Smooth muscle cell (in vitro differentiated cells): ENCODE measurements at regions not wholly inside any gene's neighbourhood (a gene's known extent, or its start where the extent isn't known, plus 50 kb on each side); places are given as distances from the start of the nearest gene placed in this dataset.

Source experiments
- DNase-seq: peaks from one replicate; lab custom pipeline; 2025; ENCODE audit not compliant: unreplicated experiment; lab: John Stamatoyannopoulos, UW
- H2AFZ ChIP-seq: fragments of 200-600 bp; sonication (generic); 2 replicates; pipeline ENCODE4 v1.6.0; 2016; ENCODE audit warnings: antibody characterized with exemption, low read depth, mild to moderate bottlenecking
- H3F3A ChIP-seq: fragments of 200-600 bp; sonication (generic); 2 replicates; pipeline ENCODE4 v1.6.0; 2017; ENCODE audit warnings: antibody characterized with exemption, low read depth
- H3K27ac ChIP-seq: fragments of 200-600 bp; sonication (generic); 2 replicates; pipeline ENCODE4 v1.5.1; 2016; ENCODE audit warnings: low read depth, mild to moderate bottlenecking
- H3K27me3 ChIP-seq: fragments of 200-600 bp; sonication (generic); 2 replicates; pipeline ENCODE4 v1.6.1; 2016; ENCODE audit warnings: low read depth, mild to moderate bottlenecking
- H3K36me3 ChIP-seq: fragments of 200-600 bp; sonication (generic); 2 replicates; pipeline ENCODE4 v1.5.1; 2016; ENCODE audit warnings: low read depth
- H3K4me1 ChIP-seq: fragments of 200-600 bp; sonication (generic); 2 replicates; pipeline ENCODE4 v1.5.1; 2016; ENCODE audit warnings: low read depth
- H3K4me2 ChIP-seq: fragments of 200-600 bp; sonication (generic); 2 replicates; pipeline ENCODE4 v1.6.0; 2016; ENCODE audit warnings: mild to moderate bottlenecking
- H3K4me3 ChIP-seq: fragments of 200-600 bp; sonication (generic); 2 replicates; pipeline ENCODE4 v1.5.1; 2016; ENCODE audit warnings: mild to moderate bottlenecking
- H3K79me2 ChIP-seq: fragments of 200-600 bp; sonication (generic); 2 replicates; pipeline ENCODE4 v1.6.0; 2016; ENCODE audit warnings: low read depth, mild to moderate bottlenecking
- H3K9ac ChIP-seq: fragments of 200-600 bp; sonication (generic); 2 replicates; pipeline ENCODE4 v1.6.0; 2016; ENCODE audit warnings: low read depth
- H3K9me3 ChIP-seq: fragments of 200-600 bp; sonication (generic); replicated peaks from 2 replicates; pipeline ENCODE4 v1.5.1; 2016; ENCODE audit warnings: low read depth
- H4K20me1 ChIP-seq: fragments of 200-600 bp; sonication (generic); 2 replicates; pipeline ENCODE4 v1.6.0; 2016; ENCODE audit warnings: low read depth
- CTCF ChIP-seq: fragments of 200-600 bp; sonication (generic); IDR thresholded peaks from 2 replicates; pipeline ENCODE4 v1.5.1; 2017; ENCODE audit warnings: borderline replicate concordance, mild to moderate bottlenecking, antibody characterized with exemption; ENCODE audit not compliant: insufficient read depth, poor library complexity, severe bottlenecking
- WGBS: methylation state at CpG from one replicate; pipeline ENCODE4 v1.1.7; 2016; ENCODE audit warnings: low lambda C conversion rate; 5-methylcytosine and 5-hydroxymethylcytosine counted together

- 92% methylated on average over 3 of the region's 3 CpGs for whole genome bisulfite sequencing
- H3K27ac ChIP-seq, result no peak overlapping the region
- H3F3A ChIP-seq, result no peaks in the 10 kb centered on the region
- no peak overlapping the region for H3K4me2 ChIP-seq
- no peaks in the 10 kb centered on the region for H4K20me1 ChIP-seq
- no peak overlapping the region for H3K4me3 ChIP-seq
- TF ChIP-seq CTCF, result no peak
- no peaks in the 10 kb centered on the region for H3K79me2 ChIP-seq
- peaks cover 38% of the 10 kb centered on the region for H3K27me3 ChIP-seq
- H3K4me1 ChIP-seq, result no peaks in the 10 kb centered on the region
- no peak overlapping the region for H3K9ac ChIP-seq
- DNase-seq, result no peak
- no peaks in the 10 kb centered on the region for H3K36me3 ChIP-seq
- H2AFZ ChIP-seq, result no peak overlapping the region
- no peaks in the 10 kb centered on the region for H3K9me3 ChIP-seq
These were observed 113.8 kb upstream of the MAFB start for GRCh38 chr20:40802886-40803285.

- Histone ChIP-seq H3K9me3 (no peaks in the 10 kb centered on the region), H2AFZ (no peak overlapping the region), H3F3A (no peaks in the 10 kb centered on the region), H3K4me3 (no peak overlapping the region), H3K4me2 (no peak overlapping the region), H3K79me2 (no peaks in the 10 kb centered on the region), H3K36me3 (no peaks in the 10 kb centered on the region), H3K27me3 (peaks cover 41% of the 10 kb centered on the region), H3K9ac (no peak overlapping the region), H4K20me1 (no peaks in the 10 kb centered on the region), H3K27ac (no peak overlapping the region), H3K4me1 (no peaks in the 10 kb centered on the region)
- TF ChIP-seq CTCF, result no peak
- no peak for DNase-seq
- 90% methylated on average over 5 of the region's 5 CpGs for WGBS
These were observed 114.3 kb upstream of the MAFB start for GRCh38 chr20:40803381-40803780.

- Histone ChIP-seq H3F3A (no peaks in the 10 kb centered on the region), H3K79me2 (no peaks in the 10 kb centered on the region), H3K36me3 (no peaks in the 10 kb centered on the region), H3K27ac (no peak overlapping the region), H3K4me2 (no peak overlapping the region), H3K4me3 (no peak overlapping the region), H3K27me3 (peaks cover 41% of the 10 kb centered on the region), H3K9ac (no peak overlapping the region), H4K20me1 (no peaks in the 10 kb centered on the region), H3K4me1 (no peaks in the 10 kb centered on the region), H3K9me3 (no peaks in the 10 kb centered on the region), H2AFZ (no peak overlapping the region)
- no peak for TF ChIP-seq CTCF
- no peak for DNase-seq
- WGBS, result 85% methylated on average over 3 of the region's 3 CpGs
These were observed 116.6 kb upstream of the MAFB start for GRCh38 chr20:40805592-40805991.

GRCh38 chr20:40806929-40807820 lies 118.1 kb upstream of the MAFB start:
- Histone ChIP-seq H3K27me3 (peaks cover 36% of the 10 kb centered on the region), H3K9ac (no peak overlapping the region), H3K79me2 (no peaks in the 10 kb centered on the region), H3K4me2 (no peak overlapping the region), H3K4me3 (no peak overlapping the region), H4K20me1 (no peaks in the 10 kb centered on the region), H3F3A (no peaks in the 10 kb centered on the region), H2AFZ (no peak overlapping the region), H3K9me3 (no peaks in the 10 kb centered on the region), H3K36me3 (no peaks in the 10 kb centered on the region), H3K27ac (no peak overlapping the region), H3K4me1 (no peaks in the 10 kb centered on the region)
- no peak for DNase-seq
- TF ChIP-seq CTCF, result no peak
- WGBS, result 86% methylated on average over 21 of the region's 21 CpGs
